Breast epithelium (tissue), 4 donors: ENCODE measurements at regions not wholly inside any gene's neighbourhood (a gene's known extent, or its start where the extent isn't known, plus 50 kb on each side); places are given as distances from the start of the nearest gene placed in this dataset.

Experiments
- DNase-seq, 2 donors: peaks; one replicate each; pipeline ENCODE4 v3.0.0-alpha.2; 2019; ENCODE audit warnings: low spot score in 2 of 2
- H3K27ac ChIP-seq, 2 donors: fragments of 200-600 bp; sonication (generic) in 1 of 2; one replicate each; pipeline ENCODE4 v1.5.1; 2016 to 2019; ENCODE audit warnings: mild to moderate bottlenecking in 1 of 2
- H3K27me3 ChIP-seq, 2 donors: fragments of 200-600 bp; sonication (generic) in 1 of 2; one replicate each; pipeline versions ENCODE4 v1.5.1 to v1.6.0; 2017 to 2019; ENCODE audit warnings: control low read depth in 1 of 2, mild to moderate bottlenecking in 1 of 2
- H3K36me3 ChIP-seq: fragments of 200-600 bp; one replicate; pipeline ENCODE4 v1.5.1; 2019
- H3K4me1 ChIP-seq, 2 donors: fragments of 200-600 bp; sonication (generic); one replicate each; pipeline ENCODE4 v1.5.1; 2016 to 2019; ENCODE audit warnings: control low read depth in 1 of 2
- H3K4me3 ChIP-seq, 3 donors: fragments of 200-600 bp; sonication (generic); 1 replicate in 2 of 3; 2 replicates in 1 of 3; pipeline ENCODE4 v1.5.1; 2016 to 2019; ENCODE audit warnings: mild to moderate bottlenecking in 3 of 3, moderate library complexity in 2 of 3
- H3K9me3 ChIP-seq, 2 donors: fragments of 200-600 bp; sonication (generic) in 1 of 2; one replicate each; pipeline ENCODE4 v1.5.1; 2016 to 2019; ENCODE audit warnings: control low read depth in 1 of 2
- CTCF ChIP-seq, 3 donors: fragments of 450-650 bp; IDR thresholded peaks; one replicate each; pipeline ENCODE4 v1.5.1; 2016 to 2017; ENCODE audit warnings: antibody characterized with exemption in 3 of 3, mild to moderate bottlenecking in 3 of 3, moderate library complexity in 3 of 3
- POLR2A ChIP-seq: fragments of 450-650 bp; IDR thresholded peaks from one replicate; pipeline ENCODE4 v1.6.1; 2016; ENCODE audit warnings: antibody characterized with exemption, mild to moderate bottlenecking, moderate library complexity
- POLR2AphosphoS5 ChIP-seq, 3 donors: sonication (generic); formaldehyde crosslinking; IDR thresholded peaks; one replicate each; pipeline ENCODE4 v1.6.1; 2017; ENCODE audit warnings: antibody characterized with exemption in 3 of 3
- intact Hi-C: fragments of 100-400 bp; cut with DNase I; formaldehyde crosslinking; loops from one replicate; pipeline ENCODE4 v1.15.1; 2023; ENCODE audit warnings: low total_unique reads

GRCh38 chr10:44757551-44758205 lies 153.5 kb upstream of the TMEM72 start:
- Histone ChIP-seq H3K9me3 (no peaks in the 10 kb centered on the region), H3K4me3 (no peak overlapping the region), H3K4me1 (no peaks in the 10 kb centered on the region), H3K36me3 (no peaks in the 10 kb centered on the region), H3K27me3 (no peaks in the 10 kb centered on the region), H3K27ac (no peak overlapping the region)
- DNase-seq, result no peak
- intact Hi-C loops, result no loop called here
- no peak for TF ChIP-seq CTCF (IDR thresholded peaks at IDR 0.05)
- TF ChIP-seq POLR2AphosphoS5 (IDR thresholded peaks at IDR 0.05), result no peak
- TF ChIP-seq POLR2A, result no peak

- Histone ChIP-seq H3K27me3 (no peaks in the 10 kb centered on the region), H3K4me1 (no peaks in the 10 kb centered on the region), H3K36me3 (no peaks in the 10 kb centered on the region), H3K4me3 (no peak overlapping the region), H3K9me3 (no peaks in the 10 kb centered on the region), H3K27ac (no peak overlapping the region)
- intact Hi-C loops, result no loop called here
- no peak for TF ChIP-seq POLR2A
- no peak for TF ChIP-seq CTCF (IDR thresholded peaks at IDR 0.05)
- no peak for TF ChIP-seq POLR2AphosphoS5 (IDR thresholded peaks at IDR 0.05)
- no peak for DNase-seq
Measured at GRCh38 chr10:44759122-44759521, 152.0 kb upstream of the TMEM72 start.

GRCh38 chr10:44760513-44760912 lies 150.6 kb upstream of the TMEM72 start:
- Histone ChIP-seq H3K4me1 (no peaks in the 10 kb centered on the region), H3K4me3 (no peak overlapping the region), H3K36me3 (no peaks in the 10 kb centered on the region), H3K27me3 (no peaks in the 10 kb centered on the region), H3K27ac (no peak overlapping the region), H3K9me3 (no peaks in the 10 kb centered on the region)
- DNase-seq, result no peak
- TF ChIP-seq CTCF (IDR thresholded peaks at IDR 0.05), result no peak
- TF ChIP-seq POLR2A, result no peak
- no peak for TF ChIP-seq POLR2AphosphoS5 (IDR thresholded peaks at IDR 0.05)
- intact Hi-C loops, result no loop called here

- Histone ChIP-seq H3K27ac (no peak overlapping the region), H3K9me3 (no peaks in the 10 kb centered on the region), H3K36me3 (no peaks in the 10 kb centered on the region), H3K4me1 (no peaks in the 10 kb centered on the region), H3K4me3 (no peak overlapping the region), H3K27me3 (no peaks in the 10 kb centered on the region)
- intact Hi-C loops, result no loop called here
- DNase-seq, result no peak
- TF ChIP-seq POLR2A (no peak), CTCF (IDR thresholded peaks at IDR 0.05) (no peak), POLR2AphosphoS5 (IDR thresholded peaks at IDR 0.05) (no peak)
Measured at GRCh38 chr10:44761076-44761475, 150.1 kb upstream of the TMEM72 start.

- intact Hi-C loops, result no loop called here
Measured at GRCh38 chr10:44763331-44763730, 147.8 kb upstream of the TMEM72 start.

More at GRCh38 chr10:44763331-44763730, 147.8 kb upstream of the TMEM72 start:
- H3K27ac ChIP-seq, result no peak overlapping the region
- H3K4me1 ChIP-seq, result no peaks in the 10 kb centered on the region
- no peaks in the 10 kb centered on the region for H3K27me3 ChIP-seq
- H3K36me3 ChIP-seq, result no peaks in the 10 kb centered on the region
- H3K9me3 ChIP-seq, result no peaks in the 10 kb centered on the region
- no peak for TF ChIP-seq POLR2A
- no peak for TF ChIP-seq CTCF (IDR thresholded peaks at IDR 0.05)
- no peak overlapping the region for H3K4me3 ChIP-seq
- DNase-seq, result no peak
